ENCODE measurements at regions not wholly inside any gene's neighbourhood (a gene's known extent, or its start where the extent isn't known, plus 50 kb on each side); places are given as distances from the start of the nearest gene placed in this dataset.

GRCh38 chr5:138640138-138640537 is 64.9 kb upstream of the HSPA9 start:
- no peaks in the 10 kb centered on the region for H3K27me3 ChIP-seq
- intact Hi-C loops (cut with DNase I): no loop called here
- no peak for TF ChIP-seq POLR2A (IDR thresholded peaks at IDR 0.05)
- TF ChIP-seq CTCF (IDR thresholded peaks at IDR 0.05): no peak
- no peaks in the 10 kb centered on the region for H3K36me3 ChIP-seq
- no peak overlapping the region for H3K27ac ChIP-seq
- H3K4me1 ChIP-seq: no peaks in the 10 kb centered on the region
- no peak overlapping the region for H3K4me3 ChIP-seq
- ATAC-seq (no peak), DNase-seq (no peak)
- no peaks in the 10 kb centered on the region for H3K9me3 ChIP-seq
- WGBS (ENCODE audit: insufficient coverage, low coverage, low lambda C conversion rate, missing lambda C conversion rate): 81% methylated on average over 4 of the region's 5 CpGs

GRCh38 chr5:138639326-138639725 is 64.1 kb upstream of the HSPA9 start:
- no peak for ATAC-seq
- Histone ChIP-seq H3K27ac (no peak overlapping the region), H3K4me3 (no peak overlapping the region), H3K36me3 (no peaks in the 10 kb centered on the region), H3K27me3 (no peaks in the 10 kb centered on the region), H3K4me1 (no peaks in the 10 kb centered on the region), H3K9me3 (no peaks in the 10 kb centered on the region)
- intact Hi-C loops (cut with DNase I): no loop called here
- peak in 1 of 3 donors; percentile 46 for DNase-seq
- 70% methylated on average over 3 of the region's 3 CpGs for WGBS (ENCODE audit: insufficient coverage, low coverage, low lambda C conversion rate, missing lambda C conversion rate)
- TF ChIP-seq POLR2A (IDR thresholded peaks at IDR 0.05) (no peak), CTCF (IDR thresholded peaks at IDR 0.05) (no peak)

GRCh38 chr5:138637256-138637655 is 62.1 kb upstream of the HSPA9 start:
- DNase-seq (no peak), ATAC-seq (no peak)
- H3K4me3 ChIP-seq: no peak overlapping the region
- H3K27ac ChIP-seq: no peak overlapping the region
- H3K27me3 ChIP-seq: no peaks in the 10 kb centered on the region
- 90% methylated on average over 2 of the region's 4 CpGs for WGBS (ENCODE audit: insufficient coverage, low coverage, low lambda C conversion rate, missing lambda C conversion rate)
- TF ChIP-seq CTCF (IDR thresholded peaks at IDR 0.05) (no peak), POLR2A (IDR thresholded peaks at IDR 0.05) (no peak)
- H3K9me3 ChIP-seq: no peaks in the 10 kb centered on the region
- no peaks in the 10 kb centered on the region for H3K36me3 ChIP-seq
- no peaks in the 10 kb centered on the region for H3K4me1 ChIP-seq
- intact Hi-C loops (cut with DNase I): no loop called here

GRCh38 chr5:138636398-138636944 is 61.3 kb upstream of the HSPA9 start:
- Histone ChIP-seq H3K4me3 (no peak overlapping the region), H3K4me1 (no peaks in the 10 kb centered on the region), H3K27me3 (no peaks in the 10 kb centered on the region), H3K36me3 (no peaks in the 10 kb centered on the region), H3K9me3 (no peaks in the 10 kb centered on the region), H3K27ac (no peak overlapping the region)
- no peak for DNase-seq
- TF ChIP-seq CTCF (IDR thresholded peaks at IDR 0.05): no peak
- no peak for TF ChIP-seq POLR2A (IDR thresholded peaks at IDR 0.05)
- 67% methylated on average over 1 of the region's 5 CpGs for WGBS (ENCODE audit: insufficient coverage, low coverage, low lambda C conversion rate, missing lambda C conversion rate)
- ATAC-seq: no peak
- intact Hi-C loops (cut with DNase I): no loop called here

GRCh38 chr5:138635708-138636107 is 60.5 kb upstream of the HSPA9 start:
- 70% methylated on average over 2 of the region's 5 CpGs for WGBS (ENCODE audit: insufficient coverage, low coverage, low lambda C conversion rate, missing lambda C conversion rate)
- H3K9me3 ChIP-seq: no peaks in the 10 kb centered on the region
- no peak overlapping the region for H3K27ac ChIP-seq
- TF ChIP-seq CTCF (IDR thresholded peaks at IDR 0.05) (no peak), POLR2A (IDR thresholded peaks at IDR 0.05) (no peak)
- no peak overlapping the region for H3K4me3 ChIP-seq
- H3K27me3 ChIP-seq: no peaks in the 10 kb centered on the region
- ATAC-seq (no peak), DNase-seq (no peak)
- intact Hi-C loops (cut with DNase I): no loop called here
- no peaks in the 10 kb centered on the region for H3K4me1 ChIP-seq
- no peaks in the 10 kb centered on the region for H3K36me3 ChIP-seq
